ENCODE measurements at regions not wholly inside any gene's neighbourhood (a gene's known extent, or its start where the extent isn't known, plus 50 kb on each side); places are given as distances from the start of the nearest gene placed in this dataset.
A peak's percentile ranks its signal among the peaks of the same experiment; 100 is the strongest.
"Not testable (repeated sequence)": the region's sequence is repeated elsewhere in the genome, so short reads cannot be mapped to it uniquely, and the experiment has no call there.

DNA sequence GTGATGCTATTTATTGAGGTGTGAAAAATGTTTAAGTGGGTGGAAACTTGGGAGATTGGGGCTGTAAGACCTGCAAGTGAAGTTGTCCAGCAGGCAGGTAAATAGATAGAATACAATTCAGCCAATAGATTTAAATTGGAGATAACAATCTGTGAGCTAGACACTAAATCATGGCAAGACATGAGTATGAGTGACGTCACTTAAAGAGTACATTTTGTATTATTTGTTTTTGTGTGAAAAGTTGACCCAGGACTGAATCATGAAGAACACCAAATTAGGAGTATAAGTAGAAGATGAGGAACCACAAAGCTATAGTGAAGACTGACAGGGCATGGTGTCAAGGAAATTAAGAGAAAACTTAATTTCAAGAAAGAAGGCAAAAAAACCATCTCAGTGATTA, 249.1 kb upstream of the SEMA3C start:
- no peak for DNase-seq

DNA sequence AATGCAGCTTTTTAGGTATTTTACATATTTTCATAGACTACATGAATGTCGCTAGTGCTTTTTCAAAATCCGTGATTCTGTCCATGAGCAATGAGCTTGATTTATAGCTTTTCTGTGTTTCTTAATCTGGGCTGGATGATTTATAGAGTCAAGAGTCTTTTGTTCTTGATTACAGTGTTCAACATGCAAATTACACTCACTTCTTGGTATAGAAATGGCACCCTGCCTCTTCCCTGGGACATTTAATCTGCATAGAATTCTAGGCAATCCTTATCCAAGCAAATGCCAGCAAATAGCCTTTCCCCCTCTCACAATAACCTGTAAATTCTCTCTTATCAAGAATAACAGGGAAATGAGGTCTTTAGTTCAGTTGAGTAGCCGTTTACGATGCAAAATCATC, 246.2 kb upstream of the SEMA3C start:
- no peak for DNase-seq

DNA sequence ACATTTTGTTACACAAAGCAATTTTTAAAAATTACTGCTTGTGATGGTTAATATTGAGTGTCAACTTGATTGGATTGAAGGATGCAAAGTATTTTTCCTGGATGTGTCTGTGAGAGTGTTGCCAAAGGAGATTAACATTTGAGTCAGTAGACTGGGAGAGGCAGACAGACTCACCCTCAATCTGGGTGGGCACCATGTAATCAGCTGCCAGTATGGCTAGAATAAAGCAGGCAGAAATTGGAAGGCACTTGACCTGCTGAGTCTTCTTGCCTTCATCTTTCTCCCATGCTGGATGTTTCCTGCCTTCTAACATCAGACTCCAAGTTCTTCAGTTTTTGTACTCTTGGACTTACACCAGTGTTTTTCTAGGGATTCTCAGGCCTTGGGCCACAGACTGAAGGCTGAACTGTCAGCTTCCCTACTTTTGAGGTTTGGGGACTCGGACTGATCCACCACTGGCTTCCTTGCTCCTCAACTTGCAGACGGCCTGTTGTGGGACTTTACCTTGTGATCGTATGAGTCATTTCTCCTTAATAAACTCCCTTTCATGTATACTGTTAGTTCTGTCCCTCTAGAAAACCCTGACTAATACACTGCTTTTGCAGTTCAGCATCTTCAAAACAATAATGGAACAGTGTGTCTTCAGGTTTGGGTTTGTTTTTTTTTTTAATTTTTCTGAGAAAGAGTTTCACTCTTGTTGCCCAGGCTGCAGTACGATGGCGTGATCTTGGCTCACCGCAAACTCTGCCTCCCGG, 244.1 kb upstream of the SEMA3C start:
- DNase-seq: no peak

DNA sequence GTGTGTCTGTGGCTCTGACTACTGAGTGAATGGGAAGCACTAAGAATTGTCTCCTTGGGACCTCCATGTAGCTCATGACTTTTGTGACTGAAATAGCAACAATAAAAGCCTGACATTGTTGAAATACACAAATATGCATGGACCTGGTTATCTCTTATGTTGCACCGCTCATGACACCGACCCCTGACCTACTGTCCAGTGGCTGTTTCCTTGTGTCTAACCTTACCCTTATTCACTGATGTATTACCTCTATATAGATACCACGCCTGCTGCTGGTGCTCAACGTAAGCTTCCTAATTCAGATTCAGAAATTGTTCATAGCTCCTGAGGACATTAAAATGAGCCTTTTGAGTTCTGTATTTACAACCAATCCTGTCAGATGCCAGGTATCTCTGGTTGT, 243.4 kb upstream of the SEMA3C start:
- no peak for DNase-seq

DNA sequence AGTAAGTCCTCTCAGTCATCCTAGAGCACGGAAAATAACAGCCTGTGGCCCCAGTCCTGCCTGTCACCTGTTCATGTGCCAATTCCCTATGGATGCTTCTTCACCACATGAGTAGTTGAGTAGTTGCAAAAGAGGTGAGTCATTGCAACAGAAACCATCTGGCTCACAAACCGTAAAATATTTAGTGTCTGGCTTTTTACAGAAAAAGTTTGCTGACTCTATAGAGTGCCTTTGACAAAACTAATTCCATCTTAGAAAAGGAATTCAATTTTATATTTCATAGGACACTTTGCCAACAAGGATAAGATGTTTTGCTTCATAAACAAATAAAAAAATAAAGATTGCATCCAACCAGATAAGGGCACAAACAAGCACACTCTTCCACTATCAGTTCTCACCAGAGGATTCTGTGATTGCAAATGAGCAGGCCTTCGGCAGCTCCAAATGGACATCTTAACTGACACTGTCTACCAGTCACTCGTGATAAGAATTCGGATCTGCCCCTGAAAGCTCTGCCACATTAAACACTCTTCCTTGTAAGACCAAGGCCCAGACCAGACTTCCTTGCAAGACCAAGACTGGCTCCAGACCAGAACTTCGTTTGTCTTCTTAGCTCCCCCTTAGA, 242.7 kb upstream of the SEMA3C start:
- DNase-seq: peak; percentile 90

DNA sequence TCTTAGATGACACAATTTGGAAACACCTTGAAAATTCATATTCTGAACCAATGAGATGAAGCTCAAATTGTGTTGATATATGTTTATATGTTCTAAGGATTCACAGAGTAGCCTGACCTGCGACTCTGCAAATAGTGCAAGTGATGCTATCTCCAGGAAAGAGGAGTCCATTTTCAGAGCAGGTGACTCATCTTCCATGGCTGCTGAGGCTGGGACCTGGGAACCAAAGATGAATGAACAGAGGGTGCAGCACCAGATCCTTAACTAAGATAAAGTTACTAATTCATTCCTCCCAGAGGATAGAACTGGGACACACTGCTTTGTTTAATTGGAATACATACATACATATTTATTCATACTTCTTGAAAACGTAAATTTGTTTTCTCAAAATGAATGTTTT, 240.6 kb upstream of the SEMA3C start:
- peak; percentile 42 for DNase-seq

DNA sequence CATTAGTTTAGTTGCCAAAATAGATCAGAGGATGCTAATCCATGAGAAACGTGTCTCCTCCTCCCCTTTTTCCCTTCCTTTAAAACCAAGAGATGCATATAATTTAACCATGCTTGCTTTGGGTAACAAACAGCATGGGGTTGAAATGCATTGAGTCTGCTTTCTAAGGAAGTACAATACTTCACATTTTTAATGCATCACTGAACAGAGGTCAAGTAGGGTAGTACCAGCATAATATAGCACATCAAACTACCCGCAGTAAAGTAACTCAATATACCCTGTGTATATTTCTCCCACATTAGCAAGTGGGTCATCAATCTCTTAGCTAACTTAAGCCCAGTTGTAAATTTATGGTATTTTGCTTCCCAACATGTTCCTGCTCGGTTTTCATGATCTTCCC, 239.3 kb upstream of the SEMA3C start:
- no peak for DNase-seq

DNA sequence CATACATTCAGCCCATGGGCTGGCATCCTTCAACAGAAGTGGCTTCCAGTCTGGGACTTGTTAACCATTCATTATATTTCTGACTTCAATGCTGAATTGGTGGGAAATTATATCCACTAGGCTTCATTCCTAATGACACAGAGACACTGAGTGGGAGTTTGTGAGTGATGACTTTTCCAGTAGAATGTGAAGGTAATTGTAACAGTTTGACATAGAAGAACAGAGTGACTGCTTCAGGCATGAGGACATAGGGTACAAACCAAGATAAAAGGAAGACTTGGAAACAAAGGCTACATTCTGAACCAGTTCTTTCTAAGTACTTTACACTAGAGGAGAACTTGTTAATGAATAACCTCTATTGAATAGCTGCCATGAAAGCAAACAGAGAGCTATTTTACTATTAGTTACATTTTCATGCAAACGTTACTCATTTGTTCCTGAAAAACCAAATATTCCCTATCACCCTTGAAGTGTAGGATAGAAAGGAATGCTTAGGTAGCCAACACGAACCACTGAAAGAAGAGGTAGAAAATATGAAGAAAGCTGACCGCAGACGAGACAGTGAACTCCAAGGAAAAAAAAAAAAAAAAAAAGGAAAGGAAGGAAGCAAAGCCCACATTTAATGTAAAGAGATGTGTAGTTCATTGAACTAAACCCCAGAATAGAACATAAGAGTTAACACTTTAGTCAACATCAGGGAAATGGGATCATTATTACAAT, 237.0 kb upstream of the SEMA3C start:
- no peak for DNase-seq

DNA sequence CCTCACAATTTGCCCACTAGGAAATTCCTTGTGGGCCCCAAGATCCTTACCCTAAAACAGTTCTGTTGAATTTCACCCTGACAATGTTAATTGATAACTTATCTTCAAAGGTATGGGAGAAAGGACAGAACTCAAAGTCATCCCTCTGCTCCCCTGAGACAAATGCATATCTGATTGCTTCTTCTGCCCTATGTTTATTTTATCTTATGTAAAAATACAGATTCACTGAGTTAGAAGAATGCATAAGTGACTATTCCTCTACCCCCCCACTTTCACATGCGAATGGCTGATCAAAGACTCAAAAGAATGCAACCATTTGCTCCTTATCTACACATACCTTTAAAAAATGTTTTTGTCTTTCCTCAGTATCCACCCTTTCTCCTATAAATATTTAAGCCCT, 235.7 kb upstream of the SEMA3C start:
- DNase-seq: no peak

DNA sequence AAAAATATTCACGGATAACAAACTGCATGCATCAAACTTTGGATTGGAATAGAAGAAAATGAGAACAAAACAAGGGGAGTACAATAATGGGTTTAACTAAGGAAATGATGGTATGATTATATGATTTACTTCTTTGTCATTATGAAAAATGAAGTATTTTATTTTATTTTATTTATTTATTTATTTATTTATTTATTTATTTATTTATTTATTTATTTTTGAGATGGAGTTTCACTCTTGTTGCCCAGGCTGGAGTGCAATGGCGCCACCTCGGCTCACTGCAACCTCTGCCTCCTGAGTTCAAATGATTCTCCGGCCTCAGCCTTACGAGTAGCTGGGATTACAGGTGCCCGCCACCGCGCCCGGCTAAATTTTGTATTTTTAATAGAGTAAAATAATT, 234.1 kb upstream of the SEMA3C start:
- not testable (repeated sequence) for DNase-seq

DNA sequence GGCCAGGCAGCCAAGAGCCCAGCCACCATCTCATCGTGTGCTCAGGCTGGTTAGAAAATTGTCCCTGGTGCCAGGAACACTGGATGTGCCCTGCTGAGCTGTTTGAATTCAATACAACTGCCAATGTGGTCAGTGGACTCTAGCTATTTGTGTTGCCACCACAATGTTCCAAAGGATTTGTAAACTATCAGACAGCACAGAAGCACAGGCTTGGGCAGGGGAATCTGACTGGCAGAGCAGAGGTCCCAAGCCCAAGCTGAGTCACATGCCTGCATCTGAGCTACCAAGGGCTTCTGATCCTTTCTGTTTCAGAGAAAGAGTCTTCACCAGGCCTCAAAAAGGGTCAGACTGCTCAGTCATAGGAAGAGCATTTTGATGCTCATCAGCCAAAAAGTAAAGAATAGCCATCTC, 232.1 kb upstream of the SEMA3C start:
- DNase-seq: no peak

DNA sequence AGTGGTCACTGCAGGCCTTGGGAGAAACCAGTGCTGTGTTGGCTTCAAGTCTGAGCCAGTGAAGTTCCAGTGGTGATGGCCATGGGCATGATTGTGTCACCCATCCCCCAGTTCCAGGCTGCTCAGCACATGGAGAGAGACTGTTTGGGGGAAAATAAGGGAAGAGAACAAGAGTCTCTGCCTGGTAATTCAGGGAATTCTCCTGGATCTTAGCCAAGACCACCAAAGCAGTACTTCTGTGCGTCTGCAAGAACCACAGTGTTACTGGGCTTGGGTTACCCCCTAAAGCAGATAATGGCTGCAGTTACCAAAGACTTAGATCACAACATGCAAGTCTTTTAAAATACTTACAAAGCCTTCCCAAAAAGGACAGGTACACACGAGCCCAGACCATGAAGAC, 225.0 kb upstream of the SEMA3C start:
- DNase-seq: peak; percentile 27

DNA sequence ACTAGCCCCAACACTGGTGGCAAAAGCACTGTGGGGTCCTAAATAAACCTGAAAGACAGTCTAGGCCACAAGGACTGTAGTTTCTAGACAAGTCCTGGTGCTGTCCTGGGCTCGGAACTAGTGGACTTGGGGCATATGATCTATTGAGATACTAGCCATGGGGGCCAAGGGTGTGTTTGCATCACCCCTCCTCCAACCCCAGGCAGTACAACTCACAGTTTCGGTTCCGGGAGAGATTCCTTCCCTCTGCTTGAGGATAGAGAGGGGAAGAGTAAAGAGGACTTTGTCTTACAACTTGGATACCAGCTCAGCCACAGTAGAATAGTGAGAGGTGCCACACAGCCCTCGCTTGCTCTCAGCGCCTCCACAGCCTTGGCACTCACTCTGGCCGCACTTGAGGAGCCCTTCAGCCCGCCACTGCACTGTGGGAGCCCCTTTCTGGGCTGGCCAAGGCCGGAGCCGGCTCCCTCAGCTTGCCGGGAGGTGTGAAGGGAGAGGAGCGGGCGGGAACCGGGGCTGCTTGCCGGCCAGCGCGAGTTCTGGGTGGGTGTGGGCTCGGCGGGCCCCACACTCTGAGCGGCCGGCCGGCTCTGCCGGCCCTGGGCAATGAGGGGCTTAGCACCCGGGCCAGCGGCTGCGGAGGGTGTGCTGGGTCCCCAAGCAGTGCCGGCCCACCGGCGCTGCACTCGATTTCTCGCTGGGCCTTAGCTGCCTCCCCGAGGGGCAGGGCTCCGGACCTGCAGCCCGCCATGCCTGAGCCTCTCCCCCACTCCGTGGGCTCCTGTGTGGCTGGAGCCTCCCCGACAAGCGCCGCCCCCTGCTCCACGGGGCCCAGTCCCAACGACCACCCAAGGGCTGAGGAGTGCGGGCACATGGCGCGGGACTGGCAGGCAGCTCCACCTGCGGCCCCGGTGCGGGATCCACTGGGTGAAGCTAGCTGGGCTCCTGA, 222.7 kb upstream of the SEMA3C start:
- not testable (repeated sequence) for DNase-seq

DNA sequence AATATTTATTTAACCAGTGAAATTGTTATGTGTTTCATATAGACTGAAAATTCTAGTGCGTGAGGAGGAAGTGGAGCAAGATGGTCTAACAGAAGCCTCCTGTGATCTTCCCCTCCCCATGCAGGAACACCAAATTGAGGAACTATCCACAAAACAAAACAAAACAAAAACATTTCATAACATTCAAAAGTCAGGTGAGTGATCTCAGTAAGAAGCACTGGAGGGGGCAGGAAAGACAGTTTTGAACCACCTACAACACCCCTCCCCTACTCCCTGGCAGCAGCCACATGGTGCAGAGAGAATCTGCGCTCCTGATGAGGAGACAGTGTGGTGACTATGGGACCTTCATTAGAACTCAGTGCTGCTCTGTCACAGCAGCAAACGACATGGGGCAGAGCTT, 221.9 kb upstream of the SEMA3C start:
- no peak for DNase-seq

DNA sequence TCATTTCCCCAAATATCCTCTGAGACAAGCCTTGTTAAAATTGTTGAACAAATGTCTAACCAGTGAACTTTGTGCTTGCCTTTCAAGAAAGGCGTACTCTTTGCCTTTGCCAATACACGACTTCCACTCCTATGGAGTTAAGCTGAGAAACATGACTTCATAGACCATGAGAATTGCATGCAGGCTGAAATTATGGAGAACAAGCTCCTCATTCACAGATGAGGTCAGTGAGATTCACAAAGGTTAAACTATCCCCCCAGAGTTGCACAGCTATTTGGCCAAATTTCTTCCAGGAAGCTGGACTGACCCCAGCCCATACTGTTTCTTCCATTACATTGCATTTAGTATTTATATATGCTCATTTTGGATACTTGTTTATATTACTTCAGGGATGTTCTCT, 221.4 kb upstream of the SEMA3C start:
- DNase-seq: no peak

DNA sequence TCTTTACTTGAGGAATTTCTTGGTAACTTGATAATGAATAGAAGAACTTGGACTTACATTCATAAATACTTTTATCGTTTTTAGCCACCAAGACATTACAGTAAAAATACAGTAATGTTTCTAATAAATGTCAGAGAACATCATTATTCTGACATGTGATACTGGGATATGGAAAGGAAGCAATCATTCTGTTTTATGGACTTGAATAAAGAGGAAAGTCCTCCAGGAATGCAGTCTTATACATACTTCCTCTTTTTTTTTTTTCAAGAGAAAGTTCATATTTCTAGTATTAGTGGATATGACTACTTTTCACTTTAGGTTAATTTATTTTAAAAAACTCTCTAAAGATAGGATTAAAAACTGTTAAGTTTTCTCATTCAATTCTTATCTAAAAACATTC, 220.0 kb upstream of the SEMA3C start:
- DNase-seq: peak; percentile 20

DNA sequence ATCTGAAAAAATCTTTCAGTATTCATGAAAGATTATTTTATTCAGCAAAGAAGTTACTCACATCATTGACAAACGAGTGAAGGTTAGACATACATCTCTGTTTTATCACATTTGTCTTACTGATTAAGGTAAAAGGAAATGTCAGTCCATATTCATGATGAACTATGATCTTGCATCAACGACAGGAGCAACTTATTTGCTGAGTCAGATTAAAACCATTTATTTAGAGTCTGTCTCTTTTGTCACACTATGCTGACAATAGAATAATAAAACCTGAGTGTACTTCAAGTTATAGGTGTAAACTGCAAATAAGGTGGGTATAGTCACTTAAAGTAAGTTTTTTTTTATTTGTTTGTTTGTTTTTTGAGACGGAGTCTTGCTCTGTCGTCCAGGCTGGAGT, 216.5 kb upstream of the SEMA3C start:
- DNase-seq: no peak

DNA sequence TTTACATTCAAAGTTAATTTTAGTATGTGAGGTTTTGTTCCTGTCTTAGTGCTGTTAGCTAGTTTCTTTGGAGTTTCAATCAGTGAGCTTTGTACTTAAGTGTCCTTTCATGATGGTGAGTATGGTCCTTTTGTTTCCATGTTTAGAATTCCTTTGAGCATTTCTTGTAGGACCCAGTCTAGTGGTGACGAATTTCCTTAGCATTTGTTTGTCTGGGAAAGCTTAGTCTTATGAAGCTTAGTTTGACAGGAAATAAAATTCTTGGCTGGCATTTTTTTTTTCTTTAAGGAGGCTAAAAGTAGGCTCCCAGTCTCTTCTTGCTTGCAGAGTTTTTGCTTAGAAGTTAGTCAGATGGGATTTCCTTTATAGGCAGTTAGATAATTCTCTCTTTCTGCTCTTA, 209.2 kb upstream of the SEMA3C start:
- DNase-seq: no peak

DNA sequence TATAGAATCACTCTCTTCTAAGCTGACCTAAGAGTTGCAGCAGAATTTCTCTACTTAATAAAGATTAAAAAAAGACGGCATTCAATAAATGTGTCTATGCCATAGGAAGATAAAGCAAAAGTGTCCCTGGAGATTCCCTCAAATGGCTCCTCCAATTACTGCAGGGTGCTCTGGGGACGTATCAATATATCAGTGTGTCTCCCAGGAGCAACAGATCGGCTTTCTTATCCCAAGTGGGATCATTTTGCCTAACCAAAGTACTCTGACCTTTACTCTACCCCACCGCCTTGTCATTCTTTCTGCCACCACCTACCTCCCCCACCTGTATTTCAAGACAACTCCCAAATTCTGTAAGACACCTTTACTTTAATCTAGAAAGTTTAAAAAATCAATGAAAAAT, 202.0 kb upstream of the SEMA3C start:
- DNase-seq: no peak

DNA sequence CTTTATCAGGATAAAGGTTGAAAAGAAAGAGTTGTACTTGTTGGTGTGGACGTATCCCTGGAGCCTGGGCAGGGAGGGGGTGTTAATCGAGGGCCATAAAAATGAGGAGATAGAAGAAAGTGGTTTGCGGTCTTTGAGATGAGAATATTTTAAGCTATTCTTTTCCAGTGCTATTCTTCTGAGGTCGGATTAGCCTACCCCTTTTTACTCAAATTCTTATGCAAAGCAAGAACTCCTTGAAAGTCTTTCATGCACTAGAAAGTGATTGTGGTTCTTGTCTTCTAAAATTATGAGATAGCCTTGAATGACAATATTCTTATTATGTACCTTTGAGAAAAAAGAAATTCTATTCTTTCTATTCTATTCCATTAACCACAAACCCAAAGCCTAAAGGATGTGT, 201.3 kb upstream of the SEMA3C start:
- DNase-seq: no peak

DNA sequence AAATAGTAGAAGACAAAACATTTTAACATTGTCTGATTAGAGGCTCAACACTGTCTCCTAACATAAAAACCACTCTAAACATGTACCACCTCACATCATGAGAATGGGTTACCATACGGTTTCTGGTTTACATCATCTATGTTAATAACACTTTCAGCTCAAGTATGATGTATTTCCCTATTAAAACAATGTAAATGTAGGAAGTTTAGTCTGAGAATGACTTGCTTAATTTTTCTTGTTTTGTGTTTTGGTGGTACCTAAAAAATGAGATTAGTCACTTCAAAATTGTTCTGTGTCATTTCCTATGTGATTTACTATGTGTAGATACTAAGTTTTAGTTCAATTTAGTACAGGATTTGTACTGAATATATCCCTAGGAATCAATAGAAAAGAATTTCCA, 195.8 kb upstream of the SEMA3C start:
- DNase-seq: peak; percentile 35

DNA sequence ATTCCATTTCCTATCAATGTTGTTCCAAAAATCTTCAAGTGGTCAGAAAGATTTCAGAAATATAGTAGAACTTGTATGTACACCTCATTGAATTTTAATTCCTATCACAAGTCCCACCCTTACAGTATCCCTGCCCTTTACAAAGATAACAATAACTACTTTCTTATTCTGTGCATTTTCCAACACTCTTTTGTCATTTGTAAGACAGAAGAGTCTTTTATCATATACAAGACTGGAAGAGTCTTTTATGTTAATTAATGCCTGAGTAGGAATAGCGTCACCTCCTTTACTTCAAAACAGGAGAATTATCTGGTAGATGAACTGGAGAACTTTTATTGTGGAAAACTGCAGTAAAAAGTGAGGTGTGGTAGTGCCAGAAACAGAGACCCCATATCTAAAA, 193.9 kb upstream of the SEMA3C start:
- no peak for DNase-seq

Measured in fibroblast of skin of right biceps (primary cell).